GM12865 (cell line): ENCODE measurements at regions not wholly inside any gene's neighbourhood (a gene's known extent, or its start where the extent isn't known, plus 50 kb on each side); places are given as distances from the start of the nearest gene placed in this dataset.

Experiments used
- DNase-seq: peaks from one replicate; pipeline ENCODE4 v3.0.0; 2010; ENCODE audit warnings: low read depth
- H3K4me3 ChIP-seq: 2 replicates; pipeline ENCODE4 v1.5.1; 2011; ENCODE audit warnings: mild to moderate bottlenecking, low read depth, low read length, control low read depth
- CTCF ChIP-seq: IDR thresholded peaks from 2 replicates; pipeline ENCODE4 v1.5.1; 2011; ENCODE audit warnings: low read length, control low read depth, low read depth, inconsistent platforms; ENCODE audit not compliant: insufficient read depth; ENCODE audit errors: missing control alignments

- no peak for TF ChIP-seq CTCF
- no peak for DNase-seq
- no peak overlapping the region for H3K4me3 ChIP-seq
These were observed 100.3 kb upstream of the ELAVL2 start for GRCh38 chr9:23926368-23926767.

GRCh38 chr9:23914431-23915003 is 88.5 kb upstream of the ELAVL2 start:
- no peak for TF ChIP-seq CTCF
- no peak for DNase-seq
- H3K4me3 ChIP-seq: no peak overlapping the region

GRCh38 chr9:23907343-23907742 is 81.3 kb upstream of the ELAVL2 start:
- H3K4me3 ChIP-seq: no peak overlapping the region
- DNase-seq: no peak
- TF ChIP-seq CTCF: no peak

GRCh38 chr9:23887781-23888180 is 61.7 kb upstream of the ELAVL2 start:
- no peak for TF ChIP-seq CTCF
- no peak for DNase-seq
- H3K4me3 ChIP-seq: no peak overlapping the region
